PFSK-1 (cell line): ENCODE measurements at regions not wholly inside any gene's neighbourhood (a gene's known extent, or its start where the extent isn't known, plus 50 kb on each side); places are given as distances from the start of the nearest gene placed in this dataset.

ENCODE experiments used
- POLR2AphosphoS5 ChIP-seq: IDR thresholded peaks from 2 replicates; pipeline ENCODE4 v1.6.1; 2012; ENCODE audit warnings: low read depth, mild to moderate bottlenecking, control low read depth, low read length, moderate library complexity
- SIN3A ChIP-seq: IDR thresholded peaks from 2 replicates; pipeline ENCODE4 v1.6.1; 2012; ENCODE audit warnings: mild to moderate bottlenecking, low read length, moderate library complexity, borderline replicate concordance; ENCODE audit not compliant: insufficient read depth

DNA sequence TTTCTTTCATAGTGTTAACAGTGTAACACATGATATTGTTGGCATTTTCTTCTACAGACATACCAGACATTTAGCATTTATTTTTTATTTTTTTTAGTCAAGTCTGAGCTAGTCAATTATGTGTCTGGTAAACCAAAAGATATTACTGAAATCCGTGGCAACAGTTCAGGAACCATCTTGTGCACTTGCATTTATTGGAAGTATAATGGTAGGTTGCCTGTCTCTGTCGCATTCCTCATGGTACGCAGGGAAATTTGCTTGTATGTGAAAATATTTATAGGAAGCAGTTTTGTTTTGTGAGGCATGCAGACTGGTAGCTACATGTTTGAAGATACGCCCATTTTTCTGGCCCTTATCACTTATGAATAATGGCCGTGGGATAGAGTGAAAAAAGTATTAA lies 186.1 kb upstream of the SLC38A2 start:
- TF ChIP-seq POLR2AphosphoS5 (no peak), SIN3A (no peak)
